K562 (cell line): ENCODE measurements at regions not wholly inside any gene's neighbourhood (a gene's known extent, or its start where the extent isn't known, plus 50 kb on each side); places are given as distances from the start of the nearest gene placed in this dataset.

ENCODE experiments used
- ATAC-seq: fragments of 200-7000 bp; cut with Tn5 transposase; 3 replicates; pipeline ENCODE4 v1.9.1; 2020; ENCODE audit warnings: moderate library complexity
- BruUV-seq: library from RNA; stranded (reverse); fragments of 400-500 nt; replicated peaks from 2 replicates; lab custom pipeline; 2021; lab: Mats Ljungman, UMichigan
- CTCF ChIA-PET: fragments of 300-600 bp; formaldehyde crosslinking; extraction: SDS; loops from one replicate; lab custom pipeline; 2021; ENCODE audit warnings: low intra/inter-chr PET ratio; lab: Yijun Ruan, JAX
- POLR2A ChIA-PET: fragments of 300-600, 350-650 bp; sonication (Branson Sonifier 250); formaldehyde crosslinking; extraction: SDS; loops from one replicate; lab custom pipeline; 2021; ENCODE audit warnings: antibody characterized with exemption, inconsistent platforms; lab: Yijun Ruan, JAX
- DNase-seq, 4 experiments: peaks; one replicate each; pipeline versions ENCODE4 v3.0.0 to v3.0.0-alpha.2; 2011 to 2018; ENCODE audit warnings: low spot score in 3 of 4, mixed read lengths in 3 of 4; ENCODE audit errors: extremely low read depth in 1 of 4
- FAIRE-seq: peaks from 2 replicates; lab custom pipeline; 2011; peaks lifted over from hg19 to GRCh38; lab: Jason Lieb, UNC
- H2AFZ ChIP-seq: 2 replicates; pipeline ENCODE4 v1.6.0; 2011; ENCODE audit warnings: low read depth, low read length, control low read depth, inconsistent platforms
- H3K27ac ChIP-seq: fragments of 200-600 bp; 3 replicates; pipeline ENCODE4 v1.8.0; 2011; ENCODE audit warnings: low read depth, mild to moderate bottlenecking, control low read depth, inconsistent platforms, low read length, moderate library complexity, mixed read lengths; ENCODE audit errors: extremely low read depth
- H3K27me3 ChIP-seq, 2 experiments: fragments of 300-600 bp in 1 of 2; 2 replicates in 1 of 2; 3 replicates in 1 of 2; pipeline versions ENCODE4 v1.6.0 to v1.8.0; 2011; ENCODE audit warnings: inconsistent platforms in 2 of 2, low read length in 2 of 2, mild to moderate bottlenecking in 1 of 2, mixed read lengths in 1 of 2, moderate library complexity in 1 of 2; ENCODE audit not compliant: control insufficient read depth in 2 of 2, insufficient read depth in 2 of 2
- H3K36me3 ChIP-seq: fragments of 300-600 bp; 3 replicates; pipeline ENCODE4 v1.8.0; 2011; ENCODE audit warnings: mild to moderate bottlenecking, low read length, inconsistent platforms; ENCODE audit not compliant: control insufficient read depth, insufficient read depth
- H3K4me1 ChIP-seq, 2 experiments: fragments of 200-600 bp in 1 of 2; replicated peaks in 1 of 2; 2 replicates in 1 of 2; 3 replicates in 1 of 2; pipeline versions ENCODE4 v1.5.1 to v1.8.0; 2011; ENCODE audit warnings: inconsistent platforms in 2 of 2, low read length in 2 of 2, mild to moderate bottlenecking in 1 of 2, mixed read lengths in 1 of 2, moderate library complexity in 1 of 2; ENCODE audit not compliant: control insufficient read depth in 2 of 2, insufficient read depth in 2 of 2
- H3K4me2 ChIP-seq: 2 replicates; pipeline ENCODE4 v1.6.1; 2011; ENCODE audit warnings: low read length, control low read depth, inconsistent platforms, mixed read lengths; ENCODE audit not compliant: insufficient read depth
- H3K4me3 ChIP-seq: fragments of 200-600 bp; sonication (generic), shearing (Covaris generic); 2 replicates; pipeline ENCODE4 v1.5.1; 2016; ENCODE audit warnings: control low read depth, inconsistent platforms
- H3K79me2 ChIP-seq: fragments of 200-600 bp; 3 replicates; pipeline ENCODE4 v1.8.0; 2011; ENCODE audit warnings: low read length, inconsistent platforms; ENCODE audit not compliant: control insufficient read depth, insufficient read depth
- H3K9ac ChIP-seq, 2 experiments: 2 replicates each; pipeline versions ENCODE4 v1.6.0 to v1.6.1; 2011; ENCODE audit warnings: low read depth in 2 of 2, low read length in 2 of 2, control low read depth in 1 of 2, inconsistent platforms in 1 of 2, mild to moderate bottlenecking in 1 of 2, mixed read lengths in 1 of 2; ENCODE audit not compliant: insufficient read depth in 1 of 2
- H3K9me1 ChIP-seq: one replicate; pipeline ENCODE4 v1.6.0; 2011; ENCODE audit warnings: inconsistent platforms, mild to moderate bottlenecking, low read length, moderate library complexity; ENCODE audit not compliant: control insufficient read depth, insufficient read depth
- H3K9me3 ChIP-seq: replicated peaks from 2 replicates; pipeline ENCODE4 v1.5.1; 2011; ENCODE audit warnings: low read depth, low read length, inconsistent platforms; ENCODE audit not compliant: control insufficient read depth, insufficient read depth
- H4K20me1 ChIP-seq: replicated peaks from 2 replicates; pipeline ENCODE4 v1.6.1; 2011; ENCODE audit warnings: low read length, inconsistent platforms, mixed read lengths; ENCODE audit not compliant: control insufficient read depth, insufficient read depth
- CHD2 ChIP-seq: IDR thresholded peaks from 2 replicates; pipeline ENCODE4 v1.6.1; 2011; ENCODE audit warnings: low read depth, low read length
- SMARCA5 ChIP-seq: fragments of 450-650 bp; IDR thresholded peaks from 2 replicates; pipeline ENCODE4 v1.6.1; 2016
- TFAM ChIP-seq: fragments of 250-450 bp; sonication (Bioruptor Pico); conservative IDR thresholded peaks from 2 replicates; pipeline ENCODE4 v1.5.0; 2021; ENCODE audit warnings: mild to moderate bottlenecking, moderate library complexity
- ZNF23 ChIP-seq: fragments of 250-450 bp; sonication (Bioruptor Pico); IDR thresholded peaks from 2 replicates; pipeline ENCODE4 v1.4.0; 2020; ENCODE audit warnings: mild to moderate bottlenecking
- WGBS: fragments of 100-300 bp; shearing (Covaris generic); methylation state at CpG from one replicate; pipeline ENCODE4 v1.1.6; 2016; ENCODE audit warnings: low coverage, mixed read lengths; ENCODE audit not compliant: insufficient coverage; ENCODE audit errors: missing lambda C conversion rate; 5-methylcytosine and 5-hydroxymethylcytosine counted together
- in situ Hi-C: fragments of 300-500 bp; cut with MboI; formaldehyde crosslinking; loops from 4 replicates; pipeline ENCODE4 v1.15.0; 2018; ENCODE audit warnings: inconsistent platforms, mixed read lengths
- intact Hi-C: fragments of 100-400 bp; cut with micrococcal nuclease; formaldehyde crosslinking; loops from 2 replicates; pipeline ENCODE4 v1.14.2; 2022
- TF ChIP-seq, protein P1 (sequence below): fragments of 450-650 bp; conservative IDR thresholded peaks from 2 replicates; pipeline ENCODE4 v1.6.1; 2016; ENCODE audit warnings: missing genetic modification characterization, low read depth, mild to moderate bottlenecking, control low read depth, missing compliant biosample characterization

DNA sequence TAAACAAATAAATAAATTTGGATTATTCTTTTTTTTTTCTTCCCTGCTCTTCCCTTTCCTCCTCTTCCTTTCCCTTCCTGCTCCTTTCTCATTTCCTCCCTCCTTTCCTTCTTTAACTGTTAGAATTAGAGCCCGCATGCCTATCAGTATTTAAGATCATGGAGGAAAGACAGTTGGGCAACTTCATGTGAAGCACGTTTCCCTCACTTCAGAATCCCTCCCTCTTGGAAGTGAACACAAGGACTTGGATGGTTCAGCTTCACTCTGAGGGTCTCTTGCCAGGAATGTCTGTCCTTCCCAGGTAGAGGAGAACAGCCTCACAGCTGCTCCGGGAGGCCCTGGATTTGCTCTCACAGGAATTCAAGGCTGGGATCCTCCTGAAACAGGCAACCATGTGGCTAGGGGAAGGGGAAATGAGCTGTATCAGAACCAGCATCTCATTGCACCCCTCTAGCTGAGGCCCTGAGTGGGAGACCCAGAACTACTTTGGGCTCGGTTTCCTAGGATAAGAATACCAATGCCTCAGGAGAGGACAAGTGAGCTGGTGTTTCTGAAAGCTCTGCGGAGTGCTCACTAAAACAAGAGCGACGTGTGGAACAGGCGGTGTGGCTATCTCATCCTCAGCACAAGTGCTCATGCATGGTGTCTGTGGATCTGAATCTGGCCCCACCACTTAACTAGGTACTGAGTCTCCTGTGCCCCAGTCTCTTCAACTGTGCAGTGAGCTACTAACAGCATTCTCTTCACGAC is 230.5 kb downstream of the MYCN start:
- Histone ChIP-seq H3K9me3 (no peaks in the 10 kb centered on the region), H3K27ac (no peak overlapping the region), H3K36me3 (no peaks in the 10 kb centered on the region), H3K4me2 (no peak overlapping the region), H3K27me3 (peaks cover 9 to 42% of the 10 kb centered on the region in 2 experiments), H3K9me1 (no peaks in the 10 kb centered on the region), H4K20me1 (no peaks in the 10 kb centered on the region), H3K79me2 (no peaks in the 10 kb centered on the region), H3K4me1 (no peaks in the 10 kb centered on the region; a peak in 1 of 5 replicates), H3K9ac (no peak overlapping the region), H3K4me3 (no peak overlapping the region), H2AFZ (no peak overlapping the region)
- CTCF ChIA-PET: no interaction called here
- in situ Hi-C loops: no loop called here
- intact Hi-C loops: no loop called here
- BruUV-seq: no TSS peak
- FAIRE-seq (no peak), ATAC-seq (no peak), DNase-seq (no peak)
- WGBS: 0% methylated on average over 9 of the region's 9 CpGs
- TF ChIP-seq SMARCA5: no peak
- TF ChIP-seq, protein P1, sequence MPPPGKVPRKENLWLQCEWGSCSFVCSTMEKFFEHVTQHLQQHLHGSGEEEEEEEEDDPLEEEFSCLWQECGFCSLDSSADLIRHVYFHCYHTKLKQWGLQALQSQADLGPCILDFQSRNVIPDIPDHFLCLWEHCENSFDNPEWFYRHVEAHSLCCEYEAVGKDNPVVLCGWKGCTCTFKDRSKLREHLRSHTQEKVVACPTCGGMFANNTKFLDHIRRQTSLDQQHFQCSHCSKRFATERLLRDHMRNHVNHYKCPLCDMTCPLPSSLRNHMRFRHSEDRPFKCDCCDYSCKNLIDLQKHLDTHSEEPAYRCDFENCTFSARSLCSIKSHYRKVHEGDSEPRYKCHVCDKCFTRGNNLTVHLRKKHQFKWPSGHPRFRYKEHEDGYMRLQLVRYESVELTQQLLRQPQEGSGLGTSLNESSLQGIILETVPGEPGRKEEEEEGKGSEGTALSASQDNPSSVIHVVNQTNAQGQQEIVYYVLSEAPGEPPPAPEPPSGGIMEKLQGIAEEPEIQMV (tag): no peak
- TF ChIP-seq TFAM (CRISPR knock-in tag): no peak
- no peak for TF ChIP-seq ZNF23 (CRISPR knock-in tag)
- TF ChIP-seq CHD2: no peak
- POLR2A ChIA-PET: interaction anchor here (0.7 kb wide), 1 partner anchor 20 kb away, joined by 3 read pairs; no protein-coding TSS in a partner anchor
